Right lobe of liver (tissue), 4 donors: ENCODE measurements at regions not wholly inside any gene's neighbourhood (a gene's known extent, or its start where the extent isn't known, plus 50 kb on each side); places are given as distances from the start of the nearest gene placed in this dataset.

Source experiments
- CTCF ChIP-seq, 4 donors: fragments of 200-600 bp in 3 of 4; fragments of 450-650 bp in 1 of 4; IDR thresholded peaks; one replicate each; pipeline versions ENCODE4 v1.5.1 to v1.8.0; 2016 to 2022; ENCODE audit warnings: antibody characterized with exemption in 4 of 4, mild to moderate bottlenecking in 2 of 4
- POLR2A ChIP-seq: fragments of 450-650 bp; IDR thresholded peaks from one replicate; pipeline ENCODE4 v1.6.1; 2017; ENCODE audit warnings: antibody characterized with exemption, mild to moderate bottlenecking
- donor health status: DM: no; HTN: no; CAD: no.
- donor health status: DM: no; HTN: no; CAD: no.
- donor health status: DM: no; HTN: yes; CAD: no.

GRCh38 chr9:88224938-88225337, 86.7 kb upstream of the SPATA31C2 start:
- TF ChIP-seq CTCF (IDR thresholded peaks at IDR 0.05) (no peak), POLR2A (no peak)
